ENCODE measurements at regions not wholly inside any gene's neighbourhood (a gene's known extent, or its start where the extent isn't known, plus 50 kb on each side); places are given as distances from the start of the nearest gene placed in this dataset.

DNA sequence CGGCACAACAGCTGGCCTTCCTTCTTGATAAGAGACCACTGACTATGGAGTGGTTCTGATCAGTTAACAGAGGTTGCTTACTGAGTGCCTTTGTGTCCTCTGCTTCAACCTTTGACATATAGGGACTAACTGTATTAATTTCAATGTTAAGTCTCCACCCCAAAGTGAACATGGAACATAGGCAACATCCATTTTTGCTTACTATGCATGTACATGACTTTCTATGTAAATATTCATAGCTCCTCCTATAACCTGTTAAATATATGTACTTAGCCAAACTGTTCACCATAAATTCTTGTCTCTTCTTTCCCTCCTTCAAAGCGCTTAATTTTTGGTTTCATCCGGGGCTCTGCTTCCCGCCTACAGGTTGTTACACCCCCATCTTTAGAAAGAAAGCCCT, 334.8 kb downstream of the EPM2A start:
- Histone ChIP-seq H3K56ac (ENCODE audit: insufficient read length, low read depth, low read length) (no peak overlapping the region), H3K9me3 (ENCODE audit: control insufficient read depth, low read depth, low read length) (no peaks in the 10 kb centered on the region), H3K23ac (ENCODE audit: insufficient read length, low read depth, low read length) (no peak overlapping the region), H3K23me2 (ENCODE audit: insufficient read length, low read depth, low read length, poor library complexity, severe bottlenecking) (no peaks in the 10 kb centered on the region), H3K14ac (ENCODE audit: insufficient read depth, low read length) (no peak overlapping the region), H2BK12ac (ENCODE audit: insufficient read length, low read depth, low read length) (no peak overlapping the region), H3K4ac (ENCODE audit: low read depth, low read length) (no peak overlapping the region), H3K9ac (ENCODE audit: extremely low read depth, insufficient read length, low read length) (no peak overlapping the region), H4K5ac (ENCODE audit: insufficient read length, low read depth, low read length) (no peak overlapping the region), H3K4me2 (ENCODE audit: insufficient read depth, insufficient read length, low read length) (no peak overlapping the region), H3K4me1 (ENCODE audit: insufficient read depth, low read length) (no peaks in the 10 kb centered on the region), H3K18ac (ENCODE audit: insufficient read length, low read depth, low read length) (no peak overlapping the region), H3K79me2 (ENCODE audit: insufficient read depth, low read length) (no peaks in the 10 kb centered on the region), H3K27ac (ENCODE audit: insufficient read length, low read depth, low read length) (no peak overlapping the region), H2AK5ac (ENCODE audit: insufficient read length, low read length) (no peak overlapping the region), H2BK20ac (ENCODE audit: low read depth, low read length, poor library complexity, severe bottlenecking) (no peak overlapping the region), H2AFZ (ENCODE audit: low read length) (no peak overlapping the region), H4K91ac (ENCODE audit: insufficient read length, low read depth, low read length) (no peak overlapping the region), H3K79me1 (ENCODE audit: insufficient read depth, low read depth, low read length, poor library complexity, severe bottlenecking) (no peaks in the 10 kb centered on the region), H2BK15ac (ENCODE audit: low read depth, low read length) (no peak overlapping the region), H3K27me3 (ENCODE audit: insufficient read depth, low read length) (no peaks in the 10 kb centered on the region), H2BK5ac (ENCODE audit: insufficient read length, low read length) (no peak overlapping the region), H4K8ac (replicated peaks; ENCODE audit: insufficient read length, low read depth, low read length) (no peak overlapping the region), H4K20me1 (ENCODE audit: control insufficient read depth, insufficient read depth, insufficient read length) (no peaks in the 10 kb centered on the region), H3T11ph (ENCODE audit: low read length) (no peak overlapping the region), H2BK120ac (ENCODE audit: low read depth, low read length, poor library complexity, severe bottlenecking) (no peak overlapping the region)
- H3K9me3 Mint-ChIP-seq, result no peaks in the 10 kb centered on the region; a peak in 1 of 5 replicates
- DNase-seq, result no peak
- no peaks in the 10 kb centered on the region for H3K27me3 Mint-ChIP-seq (ENCODE audit: low read depth)
- no peaks in the 10 kb centered on the region for H3K36me3 Mint-ChIP-seq (ENCODE audit: insufficient read depth in 1 of 3, low read depth in 3 of 3)
- WGBS (ENCODE audit: extremely low coverage, insufficient read length, low lambda C conversion rate), result no CpG with 5 or more reads among the region's 4 CpGs
- no peak overlapping the region for H3K27ac Mint-ChIP-seq
- TF ChIP-seq CTCF (conservative IDR thresholded peaks at IDR 0.05), result no peak
- no peak overlapping the region for H3K4me3 Mint-ChIP-seq
- no peaks in the 10 kb centered on the region for H3K4me1 Mint-ChIP-seq

Measured in H9 (cell line).